SU-DHL-6 (cell line): ENCODE measurements at regions not wholly inside any gene's neighbourhood (a gene's known extent, or its start where the extent isn't known, plus 50 kb on each side); places are given as distances from the start of the nearest gene placed in this dataset.
"Not testable (repeated sequence)": the region's sequence is repeated elsewhere in the genome, so short reads cannot be mapped to it uniquely, and the experiment has no call there.

Experiments
- H2AFZ ChIP-seq: fragments of 200-600 bp; sonication (generic); 2 replicates; pipeline ENCODE4 v1.6.1; 2014; ENCODE audit warnings: low read depth, mild to moderate bottlenecking, moderate library complexity, mixed read lengths, antibody characterized with exemption, low read length; ENCODE audit not compliant: severe bottlenecking
- H3F3A ChIP-seq: fragments of 200-600 bp; shearing (Covaris generic); 2 replicates; pipeline ENCODE4 v1.6.0; 2016; ENCODE audit warnings: antibody characterized with exemption, mild to moderate bottlenecking; ENCODE audit not compliant: insufficient read depth
- H3K27ac ChIP-seq: fragments of 200-600 bp; sonication (generic); 2 replicates; pipeline ENCODE4 v1.5.1; 2016; ENCODE audit warnings: low read depth, mild to moderate bottlenecking, low read length, moderate library complexity, mixed read lengths
- H3K27me3 ChIP-seq: fragments of 200-600 bp; sonication (generic), shearing (Covaris generic); 2 replicates; pipeline ENCODE4 v1.6.0; 2014; ENCODE audit warnings: mild to moderate bottlenecking, low read length
- H3K36me3 ChIP-seq: fragments of 200-600 bp; sonication (generic); 2 replicates; pipeline ENCODE4 v1.6.1; 2014; ENCODE audit warnings: mild to moderate bottlenecking, low read length, mixed read lengths
- H3K4me2 ChIP-seq: fragments of 300-600, 200-600 bp; shearing (Covaris generic), sonication (generic); 2 replicates; pipeline ENCODE4 v1.6.0; 2014; ENCODE audit warnings: low read length, low read depth, mild to moderate bottlenecking; ENCODE audit not compliant: poor library complexity, severe bottlenecking
- H3K4me3 ChIP-seq: fragments of 200-600 bp; sonication (generic); 2 replicates; pipeline ENCODE4 v1.5.1; 2014; ENCODE audit warnings: antibody characterized with exemption, low read length, mild to moderate bottlenecking, mixed read lengths; ENCODE audit not compliant: insufficient read depth, poor library complexity, severe bottlenecking
- H3K79me2 ChIP-seq: fragments of 200-600 bp; sonication (generic); 2 replicates; pipeline ENCODE4 v1.6.1; 2014; ENCODE audit warnings: mild to moderate bottlenecking, low read length, moderate library complexity; ENCODE audit not compliant: insufficient read depth
- H3K9ac ChIP-seq: fragments of 200-600 bp; sonication (generic); 2 replicates; pipeline ENCODE4 v1.7.0; 2014; ENCODE audit warnings: mild to moderate bottlenecking, low read length
- H3K9me2 ChIP-seq: fragments of 200-600 bp; sonication (generic); replicated peaks from 2 replicates; pipeline ENCODE4 v1.6.1; 2014; ENCODE audit warnings: low read length; ENCODE audit not compliant: insufficient read depth
- H3K9me3 ChIP-seq: fragments of 200-600 bp; sonication (generic); 2 replicates; pipeline ENCODE4 v1.6.1; 2014; ENCODE audit warnings: low read length, mixed read lengths; ENCODE audit not compliant: insufficient read depth
- H4K20me1 ChIP-seq: fragments of 200-600 bp; sonication (generic); 2 replicates; pipeline ENCODE4 v1.6.1; 2014; ENCODE audit warnings: low read depth, mild to moderate bottlenecking, antibody characterized with exemption, low read length, moderate library complexity, mixed read lengths
- EZH2phosphoT487 ChIP-seq: fragments of 200-600 bp; sonication (generic), shearing (Covaris generic); conservative IDR thresholded peaks from 2 replicates; pipeline ENCODE4 v1.6.1; 2018; ENCODE audit warnings: mild to moderate bottlenecking, antibody characterized with exemption, low read length, moderate library complexity, mixed read lengths
- TF ChIP-seq, protein P1 (sequence below): fragments of 200-600 bp; sonication (generic); IDR thresholded peaks from one replicate; pipeline ENCODE4 v1.5.1; 2017; ENCODE audit warnings: antibody characterized with exemption, mild to moderate bottlenecking, low read length, moderate library complexity; ENCODE audit not compliant: insufficient read depth, poor library complexity, severe bottlenecking

DNA sequence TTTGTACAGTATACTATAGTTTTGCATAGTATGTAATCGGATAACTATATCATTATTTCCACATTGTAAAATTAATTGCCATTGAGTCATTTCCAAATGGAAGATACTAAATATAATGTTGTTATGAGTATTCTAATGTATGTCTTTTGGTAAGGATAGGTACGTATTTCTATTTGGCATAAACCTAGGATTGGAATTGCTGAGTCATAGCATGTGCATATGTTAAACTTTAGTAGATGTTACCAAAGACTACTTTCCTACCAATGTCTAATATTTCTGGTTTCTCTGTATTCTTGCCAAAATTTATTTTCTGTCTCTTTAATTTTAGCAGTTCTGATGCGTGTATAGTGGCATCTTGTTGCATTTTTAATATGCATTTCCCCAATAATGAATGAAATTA lies 825.1 kb upstream of the ARRDC3 start:
- TF ChIP-seq, protein P1, sequence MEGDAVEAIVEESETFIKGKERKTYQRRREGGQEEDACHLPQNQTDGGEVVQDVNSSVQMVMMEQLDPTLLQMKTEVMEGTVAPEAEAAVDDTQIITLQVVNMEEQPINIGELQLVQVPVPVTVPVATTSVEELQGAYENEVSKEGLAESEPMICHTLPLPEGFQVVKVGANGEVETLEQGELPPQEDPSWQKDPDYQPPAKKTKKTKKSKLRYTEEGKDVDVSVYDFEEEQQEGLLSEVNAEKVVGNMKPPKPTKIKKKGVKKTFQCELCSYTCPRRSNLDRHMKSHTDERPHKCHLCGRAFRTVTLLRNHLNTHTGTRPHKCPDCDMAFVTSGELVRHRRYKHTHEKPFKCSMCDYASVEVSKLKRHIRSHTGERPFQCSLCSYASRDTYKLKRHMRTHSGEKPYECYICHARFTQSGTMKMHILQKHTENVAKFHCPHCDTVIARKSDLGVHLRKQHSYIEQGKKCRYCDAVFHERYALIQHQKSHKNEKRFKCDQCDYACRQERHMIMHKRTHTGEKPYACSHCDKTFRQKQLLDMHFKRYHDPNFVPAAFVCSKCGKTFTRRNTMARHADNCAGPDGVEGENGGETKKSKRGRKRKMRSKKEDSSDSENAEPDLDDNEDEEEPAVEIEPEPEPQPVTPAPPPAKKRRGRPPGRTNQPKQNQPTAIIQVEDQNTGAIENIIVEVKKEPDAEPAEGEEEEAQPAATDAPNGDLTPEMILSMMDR: no peak
- no peak for TF ChIP-seq EZH2phosphoT487
- no peaks in the 10 kb centered on the region for H3F3A ChIP-seq
- H3K9ac ChIP-seq: no peak overlapping the region
- H2AFZ ChIP-seq: no peak overlapping the region
- no peaks in the 10 kb centered on the region for H3K27me3 ChIP-seq
- H3K36me3 ChIP-seq: no peaks in the 10 kb centered on the region
- H3K79me2 ChIP-seq: no peaks in the 10 kb centered on the region
- H3K9me3 ChIP-seq: no peaks in the 10 kb centered on the region
- H3K9me2 ChIP-seq: peaks cover 4% of the 10 kb centered on the region; the same call in 1 of the 2 replicates
- H3K4me2 ChIP-seq: no peak overlapping the region
- H3K27ac ChIP-seq: no peak overlapping the region
- H3K4me3 ChIP-seq: no peak overlapping the region
- H4K20me1 ChIP-seq: no peaks in the 10 kb centered on the region

DNA sequence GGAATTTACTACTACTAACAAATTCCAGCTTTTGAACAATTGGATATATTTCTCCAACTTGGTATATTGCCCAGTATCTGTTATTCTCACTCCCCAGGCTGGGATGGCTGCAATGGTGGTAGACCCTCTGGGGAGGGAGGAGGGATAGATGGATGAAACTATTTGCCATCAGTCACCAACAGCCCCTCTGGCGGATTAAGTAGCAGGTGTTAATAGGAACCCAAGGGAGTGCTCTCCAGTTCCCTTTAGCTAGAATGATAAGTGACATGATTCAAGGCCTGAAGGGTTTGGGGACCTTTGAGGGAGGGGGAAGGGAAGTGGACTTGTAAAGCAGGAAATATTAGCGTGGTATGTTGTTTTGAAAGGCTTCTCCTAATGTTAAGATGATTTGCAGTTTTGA lies 824.0 kb upstream of the ARRDC3 start:
- no peak overlapping the region for H3K9ac ChIP-seq
- peaks cover 4% of the 10 kb centered on the region; the same call in 1 of the 2 replicates for H3K9me2 ChIP-seq
- H3K36me3 ChIP-seq: no peaks in the 10 kb centered on the region
- no peaks in the 10 kb centered on the region for H3K79me2 ChIP-seq
- H3K4me3 ChIP-seq: no peak overlapping the region
- no peak for TF ChIP-seq EZH2phosphoT487
- TF ChIP-seq, protein P1: no peak
- H3F3A ChIP-seq: no peaks in the 10 kb centered on the region
- no peak overlapping the region for H3K27ac ChIP-seq
- no peaks in the 10 kb centered on the region for H4K20me1 ChIP-seq
- H3K9me3 ChIP-seq: no peaks in the 10 kb centered on the region
- H2AFZ ChIP-seq: no peak overlapping the region
- H3K4me2 ChIP-seq: no peak overlapping the region
- H3K27me3 ChIP-seq: no peaks in the 10 kb centered on the region

DNA sequence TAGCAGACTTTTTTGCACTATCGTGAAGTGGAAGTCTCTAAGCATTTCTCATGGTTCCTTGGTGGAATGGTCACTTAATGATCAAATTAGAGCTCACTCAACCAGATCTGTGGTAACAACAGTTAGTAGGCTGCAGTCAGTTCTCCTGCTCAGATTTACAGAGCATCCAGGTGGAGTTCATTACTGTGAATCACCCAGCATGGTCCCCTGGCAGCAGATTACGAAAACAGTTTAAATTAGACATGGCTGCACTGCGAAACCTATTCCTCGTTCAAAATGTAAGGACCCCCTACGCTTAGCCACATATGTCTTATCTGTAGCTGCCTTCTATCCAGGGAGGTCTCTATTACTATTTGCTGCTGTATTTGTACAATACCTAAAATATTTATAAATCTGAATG lies 823.6 kb upstream of the ARRDC3 start:
- H3K27me3 ChIP-seq: no peaks in the 10 kb centered on the region
- no peak overlapping the region for H3K9ac ChIP-seq
- no peaks in the 10 kb centered on the region for H3K36me3 ChIP-seq
- TF ChIP-seq EZH2phosphoT487: no peak
- TF ChIP-seq, protein P1: no peak
- H3K79me2 ChIP-seq: no peaks in the 10 kb centered on the region
- no peaks in the 10 kb centered on the region for H3F3A ChIP-seq
- peaks cover 4% of the 10 kb centered on the region; the same call in 1 of the 2 replicates for H3K9me2 ChIP-seq
- H3K9me3 ChIP-seq: no peaks in the 10 kb centered on the region
- H2AFZ ChIP-seq: no peak overlapping the region
- no peaks in the 10 kb centered on the region for H4K20me1 ChIP-seq
- no peak overlapping the region for H3K4me3 ChIP-seq
- no peak overlapping the region for H3K27ac ChIP-seq
- H3K4me2 ChIP-seq: no peak overlapping the region

DNA sequence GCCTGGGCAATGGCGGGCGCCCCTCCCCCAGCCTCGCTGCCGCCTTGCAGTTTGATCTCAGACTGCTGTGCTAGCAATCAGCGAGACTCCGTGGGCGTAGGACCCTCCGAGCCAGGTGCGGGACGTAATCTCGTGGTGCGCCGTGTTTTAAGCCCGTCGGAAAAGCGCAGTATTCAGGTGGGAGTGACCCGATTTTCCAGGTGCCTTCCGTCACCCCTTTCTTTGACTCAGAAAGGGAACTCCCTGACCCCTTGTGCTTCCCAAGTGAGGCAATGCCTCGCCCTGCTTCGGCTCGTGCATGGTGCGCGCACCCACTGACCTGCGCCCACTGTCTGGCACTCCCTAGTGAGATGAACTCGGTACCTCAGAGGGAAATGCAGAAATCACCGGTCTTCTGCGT lies 815.9 kb upstream of the ARRDC3 start:
- H3K36me3 ChIP-seq, H3K9ac ChIP-seq, H3K4me2 ChIP-seq, H2AFZ ChIP-seq, H3K27me3 ChIP-seq, H3K4me3 ChIP-seq, H3K9me3 ChIP-seq, H3K9me2 ChIP-seq, H3K27ac ChIP-seq, H4K20me1 ChIP-seq, H3F3A ChIP-seq, H3K79me2 ChIP-seq: not testable (repeated sequence)
